Lower leg skin (tissue), 4 donors: ENCODE measurements at regions not wholly inside any gene's neighbourhood (a gene's known extent, or its start where the extent isn't known, plus 50 kb on each side); places are given as distances from the start of the nearest gene placed in this dataset.

Experiments
- DNase-seq, 2 donors: peaks; one replicate each; pipeline ENCODE4 v3.0.0-alpha.2; 2019; ENCODE audit warnings: low spot score in 2 of 2
- H3K4me3 ChIP-seq: fragments of 200-600 bp; sonication (generic); 2 replicates; pipeline ENCODE4 v1.5.1; 2017; ENCODE audit warnings: mild to moderate bottlenecking, low read depth; ENCODE audit not compliant: poor library complexity, severe bottlenecking
- CTCF ChIP-seq, 3 donors: fragments of 450-650 bp; IDR thresholded peaks; one replicate each; pipeline ENCODE4 v1.5.1; 2016; ENCODE audit warnings: antibody characterized with exemption in 3 of 3, mild to moderate bottlenecking in 3 of 3, moderate library complexity in 2 of 3
- POLR2A ChIP-seq, 2 donors: fragments of 450-650 bp; IDR thresholded peaks; one replicate each; pipeline ENCODE4 v1.6.1; 2016 to 2017; ENCODE audit warnings: antibody characterized with exemption in 2 of 2, mild to moderate bottlenecking in 1 of 2, moderate library complexity in 1 of 2
- WGBS, 2 donors: methylation state at CpG; one replicate each; pipeline ENCODE4 v1.1.5; 2018; 5-methylcytosine and 5-hydroxymethylcytosine counted together
- intact Hi-C: fragments of 100-400 bp; cut with DNase I; formaldehyde crosslinking; loops from one replicate; pipeline ENCODE4 v1.15.0; 2023; ENCODE audit warnings: low total_unique reads

GRCh38 chr5:100731768-100732167, 171.3 kb downstream of the ST8SIA4 start:
- TF ChIP-seq POLR2A (IDR thresholded peaks at IDR 0.05) (no peak), CTCF (IDR thresholded peaks at IDR 0.05) (no peak)
- H3K4me3 ChIP-seq = no peak overlapping the region
- DNase-seq = no peak
- intact Hi-C loops = no loop called here
- 68 to 70% methylated on average over 6 of the region's 6 CpGs for WGBS, 2 donors

GRCh38 chr5:100746730-100747129, 156.4 kb downstream of the ST8SIA4 start:
- intact Hi-C loops = no loop called here
- no peak overlapping the region for H3K4me3 ChIP-seq
- TF ChIP-seq POLR2A (IDR thresholded peaks at IDR 0.05) (no peak), CTCF (IDR thresholded peaks at IDR 0.05) (no peak)
- DNase-seq = no peak
- 24 to 43% methylated on average over 1 of the region's 1 CpG for WGBS, 2 donors

GRCh38 chr5:100749771-100750284, 153.3 kb downstream of the ST8SIA4 start:
- TF ChIP-seq CTCF (IDR thresholded peaks at IDR 0.05) = no peak
- H3K4me3 ChIP-seq = no peak overlapping the region
- intact Hi-C loops = no loop called here
- WGBS, 2 donors = 80 to 82% methylated on average over 8 of the region's 8 CpGs
- no peak for DNase-seq

- no peak overlapping the region for H3K4me3 ChIP-seq
- WGBS, 2 donors = 89% methylated on average over 2 of the region's 2 CpGs
- no peak for DNase-seq
- intact Hi-C loops = no loop called here
- TF ChIP-seq CTCF (IDR thresholded peaks at IDR 0.05) = no peak
- no peak for TF ChIP-seq POLR2A (IDR thresholded peaks at IDR 0.05)
Measured at GRCh38 chr5:100755435-100755834, 147.6 kb downstream of the ST8SIA4 start.
